HG03108 (cell line): ENCODE measurements at regions not wholly inside any gene's neighbourhood (a gene's known extent, or its start where the extent isn't known, plus 50 kb on each side); places are given as distances from the start of the nearest gene placed in this dataset.
A peak's percentile ranks its signal among the peaks of the same experiment; 100 is the strongest.
"Not testable (repeated sequence)": the region's sequence is repeated elsewhere in the genome, so short reads cannot be mapped to it uniquely, and the experiment has no call there.

Experiments
- ATAC-seq: cut with Tn5 transposase; IDR thresholded peaks from one replicate; pipeline ENCODE4 v1.9.1; 2021; ENCODE audit warnings: moderate library complexity; ENCODE audit not compliant: unreplicated experiment

GRCh38 chr1:224029286-224030025, 84.5 kb upstream of the FBXO28 start:
- ATAC-seq: peak; percentile 93

- not testable (repeated sequence) for ATAC-seq
These were observed 85.1 kb upstream of the FBXO28 start for GRCh38 chr1:224028802-224029201.

GRCh38 chr1:224023122-224023521, 90.8 kb upstream of the FBXO28 start:
- ATAC-seq: not testable (repeated sequence)

- ATAC-seq: not testable (repeated sequence)
These were observed 91.5 kb upstream of the FBXO28 start for GRCh38 chr1:224022249-224022970.

GRCh38 chr1:224019866-224020265, 94.0 kb upstream of the FBXO28 start:
- ATAC-seq: not testable (repeated sequence)

- not testable (repeated sequence) for ATAC-seq
These were observed 98.1 kb upstream of the FBXO28 start for GRCh38 chr1:224015782-224016181.

GRCh38 chr1:224014330-224014649, 99.6 kb upstream of the FBXO28 start:
- no peak for ATAC-seq

GRCh38 chr1:224013626-224014329, 100.1 kb upstream of the FBXO28 start:
- not testable (repeated sequence) for ATAC-seq

GRCh38 chr1:224012807-224013434, 101.0 kb upstream of the FBXO28 start:
- ATAC-seq: not testable (repeated sequence)

GRCh38 chr1:224012162-224012561, 101.7 kb upstream of the FBXO28 start:
- ATAC-seq: not testable (repeated sequence)

- not testable (repeated sequence) for ATAC-seq
These were observed 102.2 kb upstream of the FBXO28 start for GRCh38 chr1:224011751-224012150.

GRCh38 chr1:224011153-224011552, 102.8 kb upstream of the FBXO28 start:
- not testable (repeated sequence) for ATAC-seq

- ATAC-seq: not testable (repeated sequence)
These were observed 107.9 kb upstream of the FBXO28 start for GRCh38 chr1:224005973-224006372.

- not testable (repeated sequence) for ATAC-seq
These were observed 109.2 kb upstream of the FBXO28 start for GRCh38 chr1:224004552-224005315.

- ATAC-seq: not testable (repeated sequence)
These were observed 110.0 kb upstream of the FBXO28 start for GRCh38 chr1:224003896-224004295.

- ATAC-seq: not testable (repeated sequence)
These were observed 112.2 kb upstream of the FBXO28 start for GRCh38 chr1:224001757-224002156.

GRCh38 chr1:223999761-224000160, 114.2 kb upstream of the FBXO28 start:
- ATAC-seq: not testable (repeated sequence)

GRCh38 chr1:223998676-223999455, 115.0 kb upstream of the FBXO28 start:
- ATAC-seq: not testable (repeated sequence)

GRCh38 chr1:223996376-223996775, 117.5 kb upstream of the FBXO28 start:
- ATAC-seq: not testable (repeated sequence)
